ENCODE measurements at regions not wholly inside any gene's neighbourhood (a gene's known extent, or its start where the extent isn't known, plus 50 kb on each side); places are given as distances from the start of the nearest gene placed in this dataset.

DNA sequence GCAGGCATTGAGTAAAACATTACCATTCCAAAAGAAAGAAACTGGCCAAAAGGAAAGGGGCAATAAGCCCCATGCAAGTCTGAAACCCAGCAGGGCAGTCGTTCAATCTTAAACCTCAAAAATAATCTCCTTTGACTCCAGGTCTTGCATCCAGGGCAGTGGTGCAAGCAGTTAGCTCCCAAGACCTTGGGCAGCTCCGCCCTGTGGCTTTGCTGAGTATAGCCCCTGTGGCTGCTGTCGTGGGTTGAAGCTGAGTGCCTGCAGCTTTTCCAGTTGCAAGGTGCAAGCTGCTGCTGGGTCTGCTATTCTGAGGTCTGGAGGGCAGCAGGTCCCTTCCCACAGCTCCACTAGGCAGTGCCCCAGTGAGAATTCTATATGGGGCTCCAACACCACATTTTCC, 580.1 kb upstream of the AUTS2 start:
- Histone ChIP-seq H3K4me3 (ENCODE audit: low read length) (no peak overlapping the region), H3K9ac (ENCODE audit: low read length) (no peak overlapping the region), H3K4me2 (ENCODE audit: low read length) (no peak overlapping the region), H3K79me2 (ENCODE audit: low read length) (no peaks in the 10 kb centered on the region), H3K27me3 (ENCODE audit: low read depth, low read length) (no peaks in the 10 kb centered on the region), H3K4me1 (ENCODE audit: low read length) (no peaks in the 10 kb centered on the region), H4K20me1 (ENCODE audit: insufficient read depth, low read length) (no peaks in the 10 kb centered on the region), H2AFZ (ENCODE audit: low read depth, low read length) (no peak overlapping the region), H3K27ac (ENCODE audit: low read length) (no peak overlapping the region), H3K9me3 (ENCODE audit: insufficient read depth, low read length) (no peaks in the 10 kb centered on the region), H3K36me3 (replicated peaks; ENCODE audit: low read depth, low read length) (no peaks in the 10 kb centered on the region)
- TF ChIP-seq EZH2phosphoT487 (IDR thresholded peaks at IDR 0.05; ENCODE audit: low read depth) (no peak), CTCF (IDR thresholded peaks at IDR 0.05; ENCODE audit: low read depth, low read length) (no peak)

GRCh38 chr7:69019437-69019836, 578.8 kb upstream of the AUTS2 start:
- no peak overlapping the region for H2AFZ ChIP-seq (ENCODE audit: low read depth, low read length)
- H3K4me2 ChIP-seq (ENCODE audit: low read length): no peak overlapping the region
- TF ChIP-seq CTCF (IDR thresholded peaks at IDR 0.05; ENCODE audit: low read depth, low read length): no peak
- TF ChIP-seq EZH2phosphoT487 (IDR thresholded peaks at IDR 0.05; ENCODE audit: low read depth): no peak

GRCh38 chr7:69020536-69020935, 577.7 kb upstream of the AUTS2 start:
- Histone ChIP-seq H3K9me3 (ENCODE audit: insufficient read depth, low read length) (no peaks in the 10 kb centered on the region), H3K79me2 (ENCODE audit: low read length) (no peaks in the 10 kb centered on the region)

More at GRCh38 chr7:69019437-69019836, 578.8 kb upstream of the AUTS2 start:
- no peaks in the 10 kb centered on the region for H3K27me3 ChIP-seq (ENCODE audit: low read depth, low read length)
- H3K27ac ChIP-seq (ENCODE audit: low read length): no peak overlapping the region
- H3K4me3 ChIP-seq (ENCODE audit: low read length): no peak overlapping the region
- no peaks in the 10 kb centered on the region for H3K9me3 ChIP-seq (ENCODE audit: insufficient read depth, low read length)
- H3K4me1 ChIP-seq (ENCODE audit: low read length): no peaks in the 10 kb centered on the region
- H3K9ac ChIP-seq (ENCODE audit: low read length): no peak overlapping the region
- no peaks in the 10 kb centered on the region for H3K36me3 ChIP-seq (replicated peaks; ENCODE audit: low read depth, low read length)
- H3K79me2 ChIP-seq (ENCODE audit: low read length): no peaks in the 10 kb centered on the region
- H4K20me1 ChIP-seq (ENCODE audit: insufficient read depth, low read length): no peaks in the 10 kb centered on the region

GRCh38 chr7:69025249-69025648, 573.0 kb upstream of the AUTS2 start:
- Histone ChIP-seq H3K9ac (ENCODE audit: low read length) (no peak overlapping the region), H4K20me1 (ENCODE audit: insufficient read depth, low read length) (no peaks in the 10 kb centered on the region), H3K9me3 (ENCODE audit: insufficient read depth, low read length) (no peaks in the 10 kb centered on the region), H3K27me3 (ENCODE audit: low read depth, low read length) (no peaks in the 10 kb centered on the region), H3K79me2 (ENCODE audit: low read length) (no peaks in the 10 kb centered on the region), H3K4me2 (ENCODE audit: low read length) (no peak overlapping the region), H3K4me1 (ENCODE audit: low read length) (no peaks in the 10 kb centered on the region), H3K36me3 (replicated peaks; ENCODE audit: low read depth, low read length) (no peaks in the 10 kb centered on the region), H3K4me3 (ENCODE audit: low read length) (no peak overlapping the region), H2AFZ (ENCODE audit: low read depth, low read length) (no peak overlapping the region), H3K27ac (ENCODE audit: low read length) (no peak overlapping the region)
- TF ChIP-seq CTCF (IDR thresholded peaks at IDR 0.05; ENCODE audit: low read depth, low read length) (no peak), EZH2phosphoT487 (IDR thresholded peaks at IDR 0.05; ENCODE audit: low read depth) (no peak)

More at GRCh38 chr7:69020536-69020935, 577.7 kb upstream of the AUTS2 start:
- Histone ChIP-seq H3K27me3 (ENCODE audit: low read depth, low read length) (no peaks in the 10 kb centered on the region), H3K4me3 (ENCODE audit: low read length) (no peak overlapping the region), H3K4me1 (ENCODE audit: low read length) (no peaks in the 10 kb centered on the region), H2AFZ (ENCODE audit: low read depth, low read length) (no peak overlapping the region), H4K20me1 (ENCODE audit: insufficient read depth, low read length) (no peaks in the 10 kb centered on the region), H3K4me2 (ENCODE audit: low read length) (no peak overlapping the region), H3K27ac (ENCODE audit: low read length) (no peak overlapping the region), H3K36me3 (replicated peaks; ENCODE audit: low read depth, low read length) (no peaks in the 10 kb centered on the region), H3K9ac (ENCODE audit: low read length) (no peak overlapping the region)
- TF ChIP-seq CTCF (IDR thresholded peaks at IDR 0.05; ENCODE audit: low read depth, low read length) (no peak), EZH2phosphoT487 (IDR thresholded peaks at IDR 0.05; ENCODE audit: low read depth) (no peak)

Data from OCI-LY3 (cell line).